PC-9 (cell line): ENCODE measurements at regions not wholly inside any gene's neighbourhood (a gene's known extent, or its start where the extent isn't known, plus 50 kb on each side); places are given as distances from the start of the nearest gene placed in this dataset.

Source experiments
- BruUV-seq: library from RNA; stranded (reverse); fragments of 400-500 nt; replicated peaks from 2 replicates; lab custom pipeline; 2021; lab: Mats Ljungman, UMichigan
- CTCF ChIA-PET: fragments of 300-600 bp; sonication (Branson Sonifier 250); formaldehyde crosslinking; loops from one replicate; lab custom pipeline; 2022; ENCODE audit warnings: antibody characterized with exemption; lab: Charles Lee
- POLR2A ChIA-PET: fragments of 300-600 bp; sonication (Branson Sonifier 250); formaldehyde crosslinking; loops from one replicate; lab custom pipeline; 2022; ENCODE audit warnings: antibody characterized with exemption; ENCODE audit not compliant: unreplicated experiment; lab: Charles Lee
- DNase-seq, 2 experiments: peaks; one replicate each; pipeline versions ENCODE4 v3.0.0 to v3.0.0-alpha.2; 2015 to 2022; ENCODE audit warnings: mixed read lengths in 1 of 2
- H2AFZ ChIP-seq: fragments of 200-600 bp; sonication (generic); 2 replicates; pipeline ENCODE4 v1.8.1; 2017; ENCODE audit warnings: antibody characterized with exemption
- H3F3A ChIP-seq: fragments of 200-600 bp; sonication (generic); 2 replicates; pipeline ENCODE4 v1.8.1; 2017; ENCODE audit warnings: antibody characterized with exemption, mild to moderate bottlenecking, low read depth; ENCODE audit not compliant: insufficient read depth
- H3K27ac ChIP-seq: fragments of 200-600 bp; sonication (generic); 2 replicates; pipeline ENCODE4 v1.6.1; 2016; ENCODE audit warnings: mixed run types
- H3K27me3 ChIP-seq: fragments of 200-600 bp; sonication (generic); 2 replicates; pipeline ENCODE4 v1.6.1; 2016; ENCODE audit warnings: low read depth, mixed run types; ENCODE audit not compliant: insufficient read depth
- H3K36me3 ChIP-seq: fragments of 200-600 bp; sonication (generic); 2 replicates; pipeline ENCODE4 v1.6.1; 2016; ENCODE audit warnings: low read depth, mixed run types
- H3K4me1 ChIP-seq: fragments of 200-600 bp; sonication (generic); replicated peaks from 2 replicates; pipeline ENCODE4 v1.6.1; 2016; ENCODE audit warnings: mixed run types; ENCODE audit not compliant: insufficient read depth
- H3K4me2 ChIP-seq: fragments of 200-600 bp; sonication (generic); 2 replicates; pipeline ENCODE4 v1.6.1; 2017; ENCODE audit warnings: mixed run types
- H3K4me3 ChIP-seq: fragments of 200-600 bp; sonication (generic); 2 replicates; pipeline ENCODE4 v1.6.1; 2016; ENCODE audit warnings: mixed run types
- H3K79me2 ChIP-seq: fragments of 200-600 bp; sonication (generic); 2 replicates; pipeline ENCODE4 v1.6.1; 2017; ENCODE audit warnings: low read depth, mixed run types
- H3K9me2 ChIP-seq: fragments of 200-600 bp; sonication (generic); 2 replicates; pipeline ENCODE4 v1.8.1; 2017; ENCODE audit warnings: mild to moderate bottlenecking; ENCODE audit not compliant: insufficient read depth
- H3K9me3 ChIP-seq: fragments of 200-600 bp; sonication (generic); 2 replicates; pipeline ENCODE4 v1.8.1; 2016; ENCODE audit warnings: low read depth; ENCODE audit not compliant: insufficient read depth
- H4K20me1 ChIP-seq: fragments of 200-600 bp; sonication (generic); 2 replicates; pipeline ENCODE4 v1.8.1; 2017; ENCODE audit not compliant: insufficient read depth
- CTCF ChIP-seq: fragments of 200-600 bp; sonication (generic); conservative IDR thresholded peaks from 2 replicates; pipeline ENCODE4 v1.6.1; 2017; ENCODE audit warnings: mixed run types, antibody characterized with exemption, mild to moderate bottlenecking, moderate library complexity
- EZH2 ChIP-seq: fragments of 200-600 bp; sonication (generic); IDR thresholded peaks from 2 replicates; pipeline ENCODE4 v1.8.0; 2017; ENCODE audit warnings: antibody characterized with exemption, low read depth
- intact Hi-C: fragments of 100-400 bp; cut with micrococcal nuclease; formaldehyde crosslinking; loops from one replicate; pipeline ENCODE4 v1.10.0; 2022; ENCODE audit not compliant: unreplicated experiment

- H3K9me3 ChIP-seq: no peaks in the 10 kb centered on the region
- no peaks in the 10 kb centered on the region for H3K4me1 ChIP-seq
- no peaks in the 10 kb centered on the region for H3F3A ChIP-seq
- peaks cover 41% of the 10 kb centered on the region for H3K27me3 ChIP-seq
- ChIA-PET POLR2A (no interaction called here), CTCF (no interaction called here)
- H4K20me1 ChIP-seq: no peaks in the 10 kb centered on the region
- no peak for DNase-seq
- no peak overlapping the region for H3K4me2 ChIP-seq
- no peak overlapping the region for H3K4me3 ChIP-seq
- no peak overlapping the region for H3K27ac ChIP-seq
- no peaks in the 10 kb centered on the region for H3K36me3 ChIP-seq
- no TSS peak for BruUV-seq
- 0 out of 2 replicates have a peak, but pooled peaks cover 6% of the 10 kb centered on the region for H3K9me2 ChIP-seq
- H2AFZ ChIP-seq: no peak overlapping the region
- TF ChIP-seq CTCF (no peak), EZH2 (no peak)
- no peaks in the 10 kb centered on the region for H3K79me2 ChIP-seq
- intact Hi-C loops: no loop called here
Measured at GRCh38 chr3:38966811-38967692, 84.7 kb downstream of the SCN11A start.

GRCh38 chr3:38964646-38965045 lies 87.1 kb downstream of the SCN11A start:
- no peak overlapping the region for H3K4me2 ChIP-seq
- BruUV-seq: no TSS peak
- CTCF ChIA-PET: interaction anchor here (0.6 kb wide), 1 partner anchor 659 kb away, joined by 8 read pairs; no protein-coding TSS in a partner anchor

GRCh38 chr3:38964204-38964603 lies 87.5 kb downstream of the SCN11A start:
- intact Hi-C loops: no loop called here
- Histone ChIP-seq H3K27me3 (peaks cover 37% of the 10 kb centered on the region), H3K4me3 (no peak overlapping the region), H3K4me2 (no peak overlapping the region), H3K27ac (no peak overlapping the region), H3K79me2 (no peaks in the 10 kb centered on the region), H4K20me1 (no peaks in the 10 kb centered on the region), H2AFZ (no peak overlapping the region), H3F3A (no peaks in the 10 kb centered on the region), H3K4me1 (no peaks in the 10 kb centered on the region), H3K9me3 (no peaks in the 10 kb centered on the region), H3K36me3 (no peaks in the 10 kb centered on the region), H3K9me2 (0 out of 2 replicates have a peak, but pooled peaks cover 6% of the 10 kb centered on the region)
- no TSS peak for BruUV-seq
- POLR2A ChIA-PET: no interaction called here
- TF ChIP-seq EZH2 (no peak), CTCF (no peak)
- CTCF ChIA-PET: interaction anchor here (0.6 kb wide), 1 partner anchor 659 kb away, joined by 8 read pairs; no protein-coding TSS in a partner anchor
- DNase-seq: no peak

More at GRCh38 chr3:38964646-38965045, 87.1 kb downstream of the SCN11A start:
- Histone ChIP-seq H3K27ac (no peak overlapping the region), H3K27me3 (peaks cover 41% of the 10 kb centered on the region), H3F3A (no peaks in the 10 kb centered on the region), H2AFZ (no peak overlapping the region), H3K79me2 (no peaks in the 10 kb centered on the region), H3K9me2 (0 out of 2 replicates have a peak, but pooled peaks cover 6% of the 10 kb centered on the region), H3K4me3 (no peak overlapping the region), H3K4me1 (no peaks in the 10 kb centered on the region), H4K20me1 (no peaks in the 10 kb centered on the region), H3K36me3 (no peaks in the 10 kb centered on the region), H3K9me3 (no peaks in the 10 kb centered on the region)
- intact Hi-C loops: no loop called here
- POLR2A ChIA-PET: no interaction called here
- TF ChIP-seq CTCF (no peak), EZH2 (no peak)
- no peak for DNase-seq
